ENCODE measurements at regions not wholly inside any gene's neighbourhood (a gene's known extent, or its start where the extent isn't known, plus 50 kb on each side); places are given as distances from the start of the nearest gene placed in this dataset.

GRCh38 chr6:109315341-109316110 is 66.7 kb downstream of the CD164 start:
- DNase-seq (ENCODE audit: low read depth in 2 of 2) = no peak

- DNase-seq (ENCODE audit: low read depth in 2 of 2) = no peak
Measured at GRCh38 chr6:109314313-109314712, 68.0 kb downstream of the CD164 start.

DNA sequence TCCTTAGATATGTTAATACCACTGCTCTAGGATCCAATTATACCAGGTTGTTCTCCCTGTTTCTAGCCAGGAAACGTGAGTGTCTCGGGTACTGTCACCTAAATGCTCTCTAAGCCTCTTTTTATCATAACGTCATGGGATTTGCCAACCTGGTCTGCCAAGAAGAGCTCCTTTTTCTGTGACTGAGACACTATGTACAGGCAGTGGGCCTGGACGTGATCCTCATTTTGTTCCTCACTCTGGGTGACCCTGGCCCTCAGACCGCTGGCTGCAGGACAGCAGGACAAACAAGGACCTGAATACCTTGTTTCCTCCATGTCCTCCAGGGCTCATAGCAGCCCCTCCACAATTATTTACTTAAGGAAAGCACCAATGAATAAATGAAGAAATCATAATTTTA is 69.1 kb downstream of the CD164 start:
- no peak for DNase-seq (ENCODE audit: low read depth in 2 of 2)

- no peak for DNase-seq (ENCODE audit: low read depth in 2 of 2)
Measured at GRCh38 chr6:109311471-109311870, 70.8 kb downstream of the CD164 start.

DNA sequence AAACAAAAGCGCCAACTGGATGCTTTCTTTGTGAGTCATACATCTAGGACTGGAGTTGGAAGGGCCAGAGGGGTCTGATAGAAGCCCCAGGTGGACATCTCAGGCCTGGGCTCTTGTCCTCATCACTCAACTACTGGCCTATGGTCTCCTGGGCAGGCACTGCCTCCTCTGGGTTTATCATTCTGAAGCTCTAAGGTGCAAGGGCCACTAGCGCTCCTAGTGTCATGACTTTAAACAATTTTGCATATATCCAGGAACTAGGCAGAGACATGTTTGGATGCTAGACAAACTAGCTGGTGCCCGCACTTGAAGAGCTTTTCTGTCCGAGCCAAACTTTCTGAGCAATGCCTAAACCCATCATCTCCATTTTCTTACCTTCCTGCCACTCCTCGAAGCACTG is 72.3 kb downstream of the CD164 start:
- no peak for DNase-seq (ENCODE audit: low read depth in 2 of 2)

DNA sequence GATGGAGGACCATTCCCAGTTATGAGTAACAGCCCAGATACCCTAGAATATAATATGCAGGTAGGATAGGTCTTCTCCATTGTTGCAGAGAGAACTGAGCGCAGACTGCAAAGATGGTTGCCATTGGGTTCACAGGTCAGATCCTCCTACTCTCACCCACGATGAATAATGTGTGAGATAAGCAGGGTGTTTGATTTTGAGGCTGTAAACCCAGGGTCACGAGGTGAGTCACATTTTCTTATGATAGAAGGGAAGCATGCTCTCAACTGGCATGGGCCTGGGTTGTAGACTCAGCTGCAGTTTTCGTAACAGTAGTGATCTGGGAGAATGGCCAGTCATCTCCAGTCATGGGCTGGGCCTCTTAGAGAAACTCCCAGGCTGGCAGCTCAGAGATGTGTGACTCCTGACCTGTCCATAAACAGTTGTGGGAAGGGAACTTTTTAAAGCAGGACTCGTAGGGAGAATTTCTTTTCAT is 74.2 kb downstream of the CD164 start:
- peak; percentile 34 to 40 for DNase-seq (ENCODE audit: low read depth in 2 of 2)

- DNase-seq (ENCODE audit: low read depth in 2 of 2) = no peak
Measured at GRCh38 chr6:109306733-109307132, 75.5 kb downstream of the CD164 start.

GRCh38 chr6:109305028-109305427 is 77.2 kb downstream of the CD164 start:
- no peak for DNase-seq (ENCODE audit: low read depth in 2 of 2)

DNA sequence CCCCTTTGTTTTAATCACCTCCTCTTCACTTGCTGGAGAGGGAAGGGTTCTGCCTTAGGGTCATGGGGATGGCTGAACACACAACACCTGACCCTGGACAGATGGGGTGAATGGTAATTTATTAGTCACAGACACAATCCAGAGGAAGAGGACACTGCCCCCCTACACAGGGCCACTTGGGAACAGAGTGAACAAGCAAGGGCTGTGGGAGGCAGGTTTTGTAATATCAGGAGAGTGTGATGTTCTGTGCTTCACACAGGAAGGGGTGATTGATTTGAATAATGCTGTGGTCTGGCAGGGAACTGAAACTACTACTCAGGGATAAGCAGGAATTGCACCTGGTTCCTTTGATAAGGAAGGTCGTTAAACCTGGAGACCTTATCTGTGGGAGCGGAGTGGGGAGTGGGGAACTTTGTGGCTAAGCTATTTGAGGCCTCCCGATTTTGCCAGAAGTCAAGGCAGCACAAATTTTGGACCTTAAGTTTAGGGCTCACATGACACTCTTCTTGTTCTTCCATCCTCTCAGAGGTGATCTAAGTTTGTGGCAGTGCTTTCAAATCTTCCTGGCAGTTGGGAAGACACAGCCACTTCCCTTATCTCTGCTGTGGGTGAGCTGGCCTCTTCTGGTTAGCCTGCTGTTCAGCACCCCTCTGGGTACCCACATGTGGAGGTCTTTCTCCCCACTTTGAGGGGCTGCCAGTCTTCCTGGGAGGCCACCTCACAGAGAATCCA is 77.8 kb downstream of the CD164 start:
- no peak for DNase-seq (ENCODE audit: low read depth in 2 of 2)

DNA sequence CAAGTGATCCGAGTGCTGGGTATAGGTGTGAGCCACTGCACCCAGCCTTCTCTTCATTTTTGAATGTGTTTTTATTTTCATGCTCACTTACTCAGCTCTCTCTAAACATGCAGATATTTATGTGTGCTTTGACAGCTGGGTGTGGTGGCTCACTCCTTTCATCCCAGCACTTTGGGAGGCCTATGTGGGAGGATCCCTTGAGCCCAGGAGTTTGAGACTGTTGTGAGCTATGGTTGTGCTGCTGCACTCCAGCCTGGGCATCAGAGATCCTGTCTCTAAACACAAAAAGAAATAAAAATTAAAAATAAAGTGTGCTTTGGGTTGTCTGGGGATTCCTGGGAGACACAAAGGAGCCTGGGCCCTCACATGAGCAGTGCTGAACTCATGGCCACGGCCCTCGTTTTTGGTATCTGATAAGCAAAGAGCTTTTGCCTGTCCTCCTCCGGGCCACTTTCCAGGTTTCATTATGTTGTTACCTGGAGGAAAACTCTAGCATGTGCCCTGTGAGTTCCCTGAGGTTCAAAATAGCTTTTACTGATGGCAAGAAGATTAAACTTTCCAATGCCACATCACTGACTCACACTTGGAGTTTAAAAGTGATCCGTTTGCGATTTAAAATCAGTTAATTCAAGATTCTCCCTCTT is 78.5 kb downstream of the CD164 start:
- no peak for DNase-seq (ENCODE audit: low read depth in 2 of 2)

DNA sequence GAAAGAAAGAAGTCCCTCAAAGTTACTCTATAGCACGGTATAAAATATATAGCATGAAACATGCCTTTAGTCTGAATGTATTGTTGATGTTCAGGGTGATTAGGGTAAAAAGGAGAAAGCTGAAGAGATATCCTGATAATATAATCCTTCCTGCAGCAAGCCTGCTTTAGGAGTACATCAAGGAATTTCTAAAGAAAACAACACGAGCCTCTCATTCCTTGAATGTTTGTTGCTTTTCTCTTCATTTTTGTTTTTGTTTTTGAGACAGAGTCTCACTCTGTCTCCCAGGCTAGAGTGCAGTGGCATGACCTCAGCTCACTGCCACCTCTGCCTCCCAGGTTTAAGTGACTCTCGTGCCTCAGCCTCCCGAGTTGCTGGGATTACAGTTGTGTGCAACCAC is 79.1 kb downstream of the CD164 start:
- no peak for DNase-seq (ENCODE audit: low read depth in 2 of 2)

DNA sequence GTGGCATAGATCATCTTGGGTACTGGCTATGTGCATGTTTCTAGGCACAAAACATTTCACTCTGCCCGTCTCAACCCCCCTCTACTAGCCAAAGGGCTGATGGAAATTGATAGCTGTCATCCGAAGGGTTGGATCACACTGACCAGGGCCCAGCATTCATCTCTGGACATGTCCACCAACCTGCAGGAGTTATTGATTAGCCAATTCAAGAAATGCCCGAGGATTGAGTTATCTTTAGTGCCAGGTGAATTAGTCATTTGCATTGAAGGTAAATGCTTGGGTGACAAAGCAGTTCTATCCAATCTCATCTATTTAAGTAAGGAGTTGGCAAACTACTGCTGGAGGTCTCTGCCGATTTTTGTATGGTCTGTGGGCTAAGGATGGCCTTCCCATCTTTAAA is 80.1 kb downstream of the CD164 start:
- DNase-seq (ENCODE audit: low read depth in 2 of 2) = no peak

DNA sequence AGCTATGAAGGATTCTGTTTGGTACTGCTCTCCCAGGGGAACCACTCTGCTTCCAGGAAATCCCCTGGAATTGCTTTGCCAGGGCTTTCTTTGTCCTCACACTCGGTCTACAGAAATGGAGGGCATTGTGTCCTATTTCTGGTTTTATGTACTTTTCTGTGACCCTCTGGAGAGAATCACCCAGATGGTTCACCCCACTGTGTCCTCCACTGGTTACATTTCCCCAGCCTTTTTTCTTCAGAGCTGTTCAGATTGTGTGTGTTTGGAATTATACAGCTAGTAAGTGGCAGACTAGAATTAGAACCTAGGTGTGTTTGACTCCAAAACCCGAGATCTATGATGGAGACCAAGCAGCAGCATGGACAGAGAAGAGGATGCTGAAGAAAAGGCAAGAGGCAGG is 80.8 kb downstream of the CD164 start:
- no peak for DNase-seq (ENCODE audit: low read depth in 2 of 2)

- no peak for DNase-seq (ENCODE audit: low read depth in 2 of 2)
Measured at GRCh38 chr6:109300874-109301273, 81.4 kb downstream of the CD164 start.

DNA sequence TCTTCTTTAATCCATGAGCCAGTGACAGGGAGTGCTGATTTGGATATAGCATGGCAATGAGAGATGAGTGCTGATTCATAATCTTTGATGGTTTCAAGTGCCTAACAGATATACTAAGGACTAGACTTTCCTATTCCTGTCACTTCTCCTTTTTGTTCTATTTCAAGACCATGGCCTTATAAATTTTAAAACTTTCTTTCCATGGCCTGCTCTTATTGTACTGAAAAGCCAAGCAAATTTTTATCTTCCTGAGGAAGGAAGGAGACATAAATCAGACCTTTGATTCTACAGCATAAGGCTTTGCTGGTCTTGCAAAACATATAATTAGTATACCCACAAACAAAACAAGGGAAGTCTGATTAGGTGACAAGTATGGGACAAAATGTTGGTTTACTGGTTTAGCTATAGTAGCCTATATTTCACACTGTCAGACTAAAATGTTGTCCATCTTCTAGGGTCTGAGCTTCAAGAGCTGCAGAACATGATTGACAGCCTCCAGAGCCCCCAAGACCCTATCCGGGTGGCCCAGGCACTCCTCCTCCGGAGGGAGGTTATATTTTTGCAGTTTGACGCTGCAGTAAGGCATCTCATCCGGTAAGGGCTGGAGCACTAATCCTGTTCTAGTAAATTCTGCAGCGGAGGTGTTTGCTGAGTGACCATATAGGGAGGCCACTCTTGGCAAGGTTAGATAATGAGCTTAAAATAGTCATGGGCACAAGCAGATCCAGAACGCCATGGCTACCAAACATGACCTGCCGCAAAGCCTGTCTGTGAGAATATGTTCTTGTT is 82.3 kb downstream of the CD164 start:
- no peak for DNase-seq (ENCODE audit: low read depth in 2 of 2)

DNA sequence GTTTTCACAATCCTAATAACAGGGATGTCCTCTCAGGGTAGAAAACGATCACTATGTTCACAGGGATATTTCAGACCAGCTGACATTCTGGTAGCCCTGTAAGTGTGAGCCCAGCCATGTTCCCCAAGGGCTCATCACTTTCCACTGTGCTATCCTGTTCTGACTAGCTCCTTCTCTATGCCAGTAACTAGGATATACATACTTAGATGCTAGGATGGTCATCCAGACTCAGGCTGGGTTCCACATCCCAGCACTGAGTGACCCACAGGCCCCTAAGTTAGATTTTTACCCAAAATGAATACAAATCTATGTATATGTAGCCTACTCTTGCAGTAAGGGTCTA is 83.0 kb downstream of the CD164 start:
- no peak for DNase-seq (ENCODE audit: low read depth in 2 of 2)

- no peak for DNase-seq (ENCODE audit: low read depth in 2 of 2)
Measured at GRCh38 chr6:109298605-109299264, 83.5 kb downstream of the CD164 start.

GRCh38 chr6:109297406-109298110 is 84.7 kb downstream of the CD164 start:
- DNase-seq (ENCODE audit: low read depth in 2 of 2) = no peak

GRCh38 chr6:109296971-109297372 is 85.3 kb downstream of the CD164 start:
- DNase-seq (ENCODE audit: low read depth in 2 of 2) = no peak

- no peak for DNase-seq (ENCODE audit: low read depth in 2 of 2)
Measured at GRCh38 chr6:109296452-109296851, 85.8 kb downstream of the CD164 start.

DNA sequence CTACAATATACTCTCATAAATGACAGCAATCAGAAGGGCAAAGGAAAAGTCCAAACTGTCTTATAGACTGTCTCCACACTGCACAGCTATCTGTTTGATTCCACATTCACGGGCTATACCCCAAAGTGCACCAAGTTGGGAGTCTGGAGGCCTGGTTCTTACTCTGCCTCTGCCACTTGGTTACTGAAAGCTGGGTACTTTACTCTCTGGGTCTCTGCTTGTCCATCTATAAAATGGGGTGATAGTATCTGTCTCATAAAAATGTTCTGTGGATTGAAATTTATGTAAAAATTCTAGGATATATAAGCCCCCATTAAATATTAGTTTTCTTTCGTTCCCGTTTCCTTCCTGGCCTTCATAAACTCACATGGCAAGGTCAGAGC is 86.5 kb downstream of the CD164 start:
- no peak for DNase-seq (ENCODE audit: low read depth in 2 of 2)

Data from stimulated activated CD4-positive, alpha-beta T cell treated with anti-CD3 and anti-CD28 coated beads, Interleukin-4, amount 100 ng/mL, for 48 hours (primary cell).